CD4-positive, alpha-beta T cell (primary cell): ENCODE measurements at regions not wholly inside any gene's neighbourhood (a gene's known extent, or its start where the extent isn't known, plus 50 kb on each side); places are given as distances from the start of the nearest gene placed in this dataset.

Experiments
- ATAC-seq: fragments of 200-7000 bp; cut with Tn5 transposase; one replicate; pipeline ENCODE4 v1.10.0; 2022; ENCODE audit warnings: mild to moderate bottlenecking; ENCODE audit not compliant: poor library complexity
- CTCF ChIA-PET: fragments of 350-600 bp; sonication (Branson Sonifier 250); formaldehyde crosslinking; loops from one replicate; lab custom pipeline; 2021; ENCODE audit warnings: antibody characterized with exemption, inconsistent platforms; lab: Charles Lee
- POLR2A ChIA-PET: fragments of 350-600 bp; sonication (Branson Sonifier 250); formaldehyde crosslinking; loops from one replicate; lab custom pipeline; 2021; ENCODE audit warnings: antibody characterized with exemption, inconsistent platforms; lab: Charles Lee
- DNase-seq, 14 experiments: peaks; one replicate each; pipeline ENCODE4 v3.0.0-alpha.2; 2013 to 2020; ENCODE audit warnings: mixed read lengths in 2 of 14
- H3K27ac ChIP-seq, 2 donors: one replicate each; pipeline versions ENCODE4 v1.5.1 to v1.7.0; 2013; ENCODE audit warnings: low read length in 2 of 2, low read depth in 1 of 2, mild to moderate bottlenecking in 1 of 2
- H3K27me3 ChIP-seq, 2 experiments: 1 replicate in 1 of 2; 2 replicates in 1 of 2; pipeline versions ENCODE4 v1.6.1 to v1.7.0; 2013; ENCODE audit warnings: low read length in 2 of 2, control low read depth in 1 of 2, mild to moderate bottlenecking in 1 of 2, moderate library complexity in 1 of 2; ENCODE audit not compliant: insufficient read depth in 2 of 2, control insufficient read depth in 1 of 2
- H3K36me3 ChIP-seq: one replicate; pipeline ENCODE4 v1.6.1; 2013; ENCODE audit warnings: low read length, control low read depth; ENCODE audit not compliant: insufficient read depth
- H3K4me1 ChIP-seq: one replicate; pipeline ENCODE4 v1.6.1; 2013; ENCODE audit warnings: low read length, control low read depth; ENCODE audit not compliant: insufficient read depth
- H3K4me3 ChIP-seq: one replicate; pipeline ENCODE4 v1.5.1; 2013; ENCODE audit warnings: mild to moderate bottlenecking, low read length, moderate library complexity
- H3K9me3 ChIP-seq, 2 experiments: 1 replicate in 1 of 2; 2 replicates in 1 of 2; pipeline versions ENCODE4 v1.6.1 to v1.7.0; 2013; ENCODE audit warnings: low read length in 2 of 2, mild to moderate bottlenecking in 2 of 2, control low read depth in 1 of 2, moderate library complexity in 1 of 2; ENCODE audit not compliant: control insufficient read depth in 1 of 2, insufficient read depth in 1 of 2
- H3K27ac Mint-ChIP-seq: one replicate; pipeline ENCODE4 v1.8.0; 2020; ENCODE audit warnings: mixed read lengths
- H3K27me3 Mint-ChIP-seq: one replicate; pipeline ENCODE4 v1.8.0; 2021; ENCODE audit warnings: mixed read lengths
- H3K36me3 Mint-ChIP-seq: one replicate; pipeline ENCODE4 v1.8.0; 2021; ENCODE audit warnings: low read depth, mixed read lengths
- H3K4me1 Mint-ChIP-seq: one replicate; pipeline ENCODE4 v1.8.0; 2021; ENCODE audit warnings: low read depth, mixed read lengths
- H3K4me3 Mint-ChIP-seq: one replicate; pipeline ENCODE4 v1.8.0; 2020; ENCODE audit warnings: mild to moderate bottlenecking, mixed read lengths
- H3K9me3 Mint-ChIP-seq: one replicate; pipeline ENCODE4 v1.8.0; 2020; ENCODE audit warnings: mixed read lengths
- CTCF ChIP-seq: fragments of 200-600 bp; IDR thresholded peaks from one replicate; pipeline ENCODE4 v1.8.0; 2022; ENCODE audit warnings: antibody characterized with exemption, mild to moderate bottlenecking
- intact Hi-C, 2 experiments: fragments of 100-400 bp; cut with DNase I in 1 of 2; cut with micrococcal nuclease in 1 of 2; formaldehyde crosslinking; loops; one replicate each; pipeline versions ENCODE4 v1.15.1 to v1.9.0; 2023 to 2025; cut with DNase I, micrococcal nuclease

GRCh38 chr18:27541293-27541692 is 356.2 kb upstream of the CHST9 start:
- H3K4me1 Mint-ChIP-seq = no peaks in the 10 kb centered on the region
- Histone ChIP-seq H3K4me1 (no peaks in the 10 kb centered on the region), H3K27ac (no peak overlapping the region), H3K27me3 (no peaks in the 10 kb centered on the region), H3K36me3 (no peaks in the 10 kb centered on the region), H3K4me3 (no peak overlapping the region), H3K9me3 (no peaks in the 10 kb centered on the region)
- H3K36me3 Mint-ChIP-seq = no peaks in the 10 kb centered on the region
- H3K9me3 Mint-ChIP-seq = peaks cover 7% of the 10 kb centered on the region
- intact Hi-C loops = loop anchor here in 1 of 2 experiments (10.0 kb wide), 1 partner anchor 76 kb away; no protein-coding TSS in a partner anchor
- H3K4me3 Mint-ChIP-seq = no peak overlapping the region
- DNase-seq (no peak), ATAC-seq (no peak)
- no peak overlapping the region for H3K27ac Mint-ChIP-seq
- TF ChIP-seq CTCF = no peak
- H3K27me3 Mint-ChIP-seq = no peaks in the 10 kb centered on the region
- ChIA-PET POLR2A (no interaction called here), CTCF (no interaction called here)

- intact Hi-C loops = loop anchor here in 1 of 2 experiments (10.0 kb wide), 1 partner anchor 75 kb away; no protein-coding TSS in a partner anchor
- no peak for ATAC-seq
- CTCF ChIA-PET = no interaction called here
- no peak overlapping the region for H3K27ac Mint-ChIP-seq
- H3K36me3 Mint-ChIP-seq = no peaks in the 10 kb centered on the region
- H3K27ac ChIP-seq = no peak overlapping the region
- peaks cover 7% of the 10 kb centered on the region for H3K9me3 Mint-ChIP-seq
- no peaks in the 10 kb centered on the region for H3K4me1 ChIP-seq
- TF ChIP-seq CTCF = no peak
- no peak overlapping the region for H3K4me3 Mint-ChIP-seq
- H3K4me3 ChIP-seq = no peak overlapping the region
- no peaks in the 10 kb centered on the region for H3K4me1 Mint-ChIP-seq
- no peaks in the 10 kb centered on the region for H3K36me3 ChIP-seq
- H3K27me3 Mint-ChIP-seq = no peaks in the 10 kb centered on the region
- H3K27me3 ChIP-seq = no peaks in the 10 kb centered on the region
- POLR2A ChIA-PET = no interaction called here
- no peaks in the 10 kb centered on the region for H3K9me3 ChIP-seq
- no peak for DNase-seq
These were observed 355.0 kb upstream of the CHST9 start for GRCh38 chr18:27540111-27540510.

GRCh38 chr18:27528925-27529521 is 343.9 kb upstream of the CHST9 start:
- intact Hi-C loops = no loop called here
- Mint-ChIP-seq H3K36me3 (no peaks in the 10 kb centered on the region), H3K9me3 (peaks cover 5% of the 10 kb centered on the region), H3K27ac (no peak overlapping the region), H3K4me3 (no peak overlapping the region), H3K27me3 (no peaks in the 10 kb centered on the region), H3K4me1 (no peaks in the 10 kb centered on the region)
- ChIA-PET CTCF (no interaction called here), POLR2A (no interaction called here)
- H3K9me3 ChIP-seq = peaks cover 0 to 6% of the 10 kb centered on the region in 2 experiments
- no peaks in the 10 kb centered on the region for H3K4me1 ChIP-seq
- H3K27ac ChIP-seq = no peak overlapping the region
- H3K27me3 ChIP-seq = no peaks in the 10 kb centered on the region
- DNase-seq = no peak
- H3K36me3 ChIP-seq = no peaks in the 10 kb centered on the region
- no peak overlapping the region for H3K4me3 ChIP-seq
- no peak for TF ChIP-seq CTCF
- ATAC-seq = no peak
